ENCODE measurements at regions not wholly inside any gene's neighbourhood (a gene's known extent, or its start where the extent isn't known, plus 50 kb on each side); places are given as distances from the start of the nearest gene placed in this dataset.

GRCh38 chr5:19401032-19401431 lies 587.0 kb downstream of the CDH18 start:
- Histone ChIP-seq H4K20me1 (ENCODE audit: control insufficient read depth, insufficient read depth, insufficient read length) (no peaks in the 10 kb centered on the region), H3K14ac (ENCODE audit: insufficient read depth, low read length) (no peak overlapping the region), H2BK15ac (ENCODE audit: low read depth, low read length) (no peak overlapping the region), H3K9me3 (ENCODE audit: control insufficient read depth, low read depth, low read length) (no peaks in the 10 kb centered on the region), H2BK120ac (ENCODE audit: low read depth, low read length, poor library complexity, severe bottlenecking) (no peak overlapping the region), H2BK12ac (ENCODE audit: insufficient read length, low read depth, low read length) (no peak overlapping the region), H3K79me2 (ENCODE audit: insufficient read depth, low read length) (no peaks in the 10 kb centered on the region), H3K56ac (ENCODE audit: insufficient read length, low read depth, low read length) (no peak overlapping the region), H3K23ac (ENCODE audit: insufficient read length, low read depth, low read length) (no peak overlapping the region), H3K23me2 (ENCODE audit: insufficient read length, low read depth, low read length, poor library complexity, severe bottlenecking) (no peaks in the 10 kb centered on the region), H2AK5ac (ENCODE audit: insufficient read length, low read length) (no peak overlapping the region), H4K5ac (ENCODE audit: insufficient read length, low read depth, low read length) (no peak overlapping the region), H3K27me3 (ENCODE audit: insufficient read depth, low read length) (no peaks in the 10 kb centered on the region), H3K4me2 (ENCODE audit: insufficient read depth, insufficient read length, low read length) (no peak overlapping the region), H2AFZ (ENCODE audit: low read length) (no peak overlapping the region), H3K9ac (ENCODE audit: extremely low read depth, insufficient read length, low read length) (no peak overlapping the region), H4K91ac (ENCODE audit: insufficient read length, low read depth, low read length) (no peak overlapping the region), H3K79me1 (ENCODE audit: insufficient read depth, low read depth, low read length, poor library complexity, severe bottlenecking) (no peaks in the 10 kb centered on the region), H3K4ac (ENCODE audit: low read depth, low read length) (no peak overlapping the region), H3K18ac (ENCODE audit: insufficient read length, low read depth, low read length) (no peak overlapping the region), H4K8ac (replicated peaks; ENCODE audit: insufficient read length, low read depth, low read length) (no peak overlapping the region), H3T11ph (ENCODE audit: low read length) (no peak overlapping the region), H3K4me1 (ENCODE audit: insufficient read depth, low read length) (no peaks in the 10 kb centered on the region; the same call in 1 of the 2 replicates), H2BK20ac (ENCODE audit: low read depth, low read length, poor library complexity, severe bottlenecking) (no peak overlapping the region), H2BK5ac (ENCODE audit: insufficient read length, low read length) (no peak overlapping the region), H3K27ac (ENCODE audit: insufficient read length, low read depth, low read length) (no peak overlapping the region)
- peaks cover 4 to 13% (median 9%) of the 10 kb centered on the region in 3 experiments for H3K36me3 Mint-ChIP-seq (ENCODE audit: insufficient read depth in 1 of 3, low read depth in 3 of 3)
- H3K27ac Mint-ChIP-seq, result no peak overlapping the region
- no peaks in the 10 kb centered on the region; the same call in 1 of the 2 replicates for H3K27me3 Mint-ChIP-seq (ENCODE audit: low read depth)
- peaks cover 7 to 10% of the 10 kb centered on the region in 2 experiments; a peak in 3 of 5 replicates for H3K9me3 Mint-ChIP-seq
- H3K4me1 Mint-ChIP-seq, result peaks cover 8 to 9% of the 10 kb centered on the region in 2 experiments
- no peak for TF ChIP-seq CTCF (conservative IDR thresholded peaks at IDR 0.05)
- no CpG with 5 or more reads among the region's 1 CpG for WGBS (ENCODE audit: extremely low coverage, insufficient read length, low lambda C conversion rate)
- DNase-seq, result no peak
- H3K4me3 Mint-ChIP-seq, result no peak overlapping the region

Data from H9 (cell line).